NCI-H82 (cell line): ENCODE measurements at regions not wholly inside any gene's neighbourhood (a gene's known extent, or its start where the extent isn't known, plus 50 kb on each side); places are given as distances from the start of the nearest gene placed in this dataset.

Experiments used
- DNase-seq: peaks from one replicate; lab custom pipeline; 2025; lab: John Stamatoyannopoulos, UW

GRCh38 chr2:184540246-184540789 is 58.0 kb upstream of the ZNF804A start:
- no peak for DNase-seq

GRCh38 chr2:184541591-184541990 is 56.7 kb upstream of the ZNF804A start:
- no peak for DNase-seq

- DNase-seq, result no peak
Observed at GRCh38 chr2:184543832-184544231, 54.5 kb upstream of the ZNF804A start.
